ENCODE measurements at regions not wholly inside any gene's neighbourhood (a gene's known extent, or its start where the extent isn't known, plus 50 kb on each side); places are given as distances from the start of the nearest gene placed in this dataset.

- TF ChIP-seq EP300 (IDR thresholded peaks at IDR 0.05) (no peak), CTCF (IDR thresholded peaks at IDR 0.05) (no peak), POLR2A (IDR thresholded peaks at IDR 0.05) (no peak)
- H3K4me3 ChIP-seq = no peak overlapping the region
- DNase-seq (ENCODE audit: low spot score in 2 of 2) = no peak
- no peak overlapping the region for H3K27ac ChIP-seq
- H3K27me3 ChIP-seq = no peaks in the 10 kb centered on the region
- no peaks in the 10 kb centered on the region for H3K4me1 ChIP-seq
- 80 to 85% methylated on average over 2 of the region's 2 CpGs for WGBS, 2 donors
- no peaks in the 10 kb centered on the region for H3K9me3 ChIP-seq
- H3K36me3 ChIP-seq = no peaks in the 10 kb centered on the region
Measured at GRCh38 chr5:152306386-152306785, 98.7 kb downstream of the NMUR2 start.

GRCh38 chr5:152305525-152305924, 99.6 kb downstream of the NMUR2 start:
- DNase-seq (ENCODE audit: low spot score in 2 of 2) = no peak
- Histone ChIP-seq H3K4me3 (no peak overlapping the region), H3K9me3 (no peaks in the 10 kb centered on the region), H3K4me1 (no peaks in the 10 kb centered on the region), H3K36me3 (no peaks in the 10 kb centered on the region), H3K27me3 (no peaks in the 10 kb centered on the region), H3K27ac (no peak overlapping the region)
- TF ChIP-seq POLR2A (IDR thresholded peaks at IDR 0.05) = no peak
- TF ChIP-seq CTCF (IDR thresholded peaks at IDR 0.05) = no peak
- TF ChIP-seq EP300 (IDR thresholded peaks at IDR 0.05) = no peak
- WGBS, 2 donors = 87 to 88% methylated on average over 3 of the region's 3 CpGs

GRCh38 chr5:152303841-152304240, 101.2 kb downstream of the NMUR2 start:
- Histone ChIP-seq H3K36me3 (no peaks in the 10 kb centered on the region), H3K4me1 (no peaks in the 10 kb centered on the region), H3K27me3 (no peaks in the 10 kb centered on the region), H3K27ac (no peak overlapping the region), H3K9me3 (no peaks in the 10 kb centered on the region), H3K4me3 (no peak overlapping the region)
- TF ChIP-seq EP300 (IDR thresholded peaks at IDR 0.05) = no peak
- no peak for TF ChIP-seq CTCF (IDR thresholded peaks at IDR 0.05)
- DNase-seq (ENCODE audit: low spot score in 2 of 2) = no peak

GRCh38 chr5:152297866-152298265, 107.2 kb downstream of the NMUR2 start:
- H3K27ac ChIP-seq = no peak overlapping the region
- H3K27me3 ChIP-seq = no peaks in the 10 kb centered on the region
- H3K4me3 ChIP-seq = no peak overlapping the region
- DNase-seq (ENCODE audit: low spot score in 2 of 2) = no peak
- no peaks in the 10 kb centered on the region for H3K36me3 ChIP-seq
- no peaks in the 10 kb centered on the region for H3K9me3 ChIP-seq
- TF ChIP-seq POLR2A (IDR thresholded peaks at IDR 0.05) (no peak), EP300 (IDR thresholded peaks at IDR 0.05) (no peak), CTCF (IDR thresholded peaks at IDR 0.05) (no peak)
- no peaks in the 10 kb centered on the region for H3K4me1 ChIP-seq

GRCh38 chr5:152293189-152293588, 111.9 kb downstream of the NMUR2 start:
- no peak for DNase-seq (ENCODE audit: low spot score in 2 of 2)
- 70 to 72% methylated on average over 2 of the region's 2 CpGs for WGBS, 2 donors
- H3K36me3 ChIP-seq = no peaks in the 10 kb centered on the region
- no peak overlapping the region for H3K27ac ChIP-seq
- H3K27me3 ChIP-seq = no peaks in the 10 kb centered on the region
- no peak overlapping the region for H3K4me3 ChIP-seq
- TF ChIP-seq EP300 (IDR thresholded peaks at IDR 0.05) (no peak), POLR2A (IDR thresholded peaks at IDR 0.05) (no peak), CTCF (IDR thresholded peaks at IDR 0.05) (no peak)
- H3K4me1 ChIP-seq = peaks cover 0 to 18% (median 0%) of the 10 kb centered on the region in 4 donors
- H3K9me3 ChIP-seq = peaks cover 0 to 4% (median 0%) of the 10 kb centered on the region in 4 donors

Data from tibial nerve (tissue), 4 donors.